PC-9 (cell line): ENCODE measurements at regions not wholly inside any gene's neighbourhood (a gene's known extent, or its start where the extent isn't known, plus 50 kb on each side); places are given as distances from the start of the nearest gene placed in this dataset.

Experiments used
- EZH2 ChIP-seq: fragments of 200-600 bp; sonication (generic); IDR thresholded peaks from 2 replicates; pipeline ENCODE4 v1.8.0; 2017; ENCODE audit warnings: antibody characterized with exemption, low read depth
- TF ChIP-seq, protein P1 (sequence below): fragments of 200-600 bp; sonication (generic); conservative IDR thresholded peaks from 2 replicates; pipeline ENCODE4 v1.6.1; 2017; ENCODE audit warnings: mixed run types, antibody characterized with exemption, mild to moderate bottlenecking, moderate library complexity

DNA sequence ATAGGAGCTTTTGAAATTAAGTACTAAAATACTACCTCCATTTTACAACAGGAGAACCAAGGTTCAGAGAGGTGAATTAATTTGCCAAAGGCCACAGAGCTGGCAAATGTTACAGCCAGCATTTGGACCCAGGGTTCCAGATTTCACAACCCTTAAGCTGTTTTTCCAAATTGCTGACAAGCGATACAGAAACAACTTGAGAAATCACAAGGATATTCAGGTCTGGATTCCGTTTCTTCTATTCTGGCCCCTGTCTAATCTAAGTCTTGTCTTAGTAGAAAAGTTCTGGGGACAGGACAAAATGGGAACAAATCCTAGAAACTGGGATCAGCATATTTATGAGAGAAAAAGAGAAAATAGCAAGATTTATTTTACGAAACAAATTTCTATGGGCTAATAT lies 103.1 kb upstream of the PRLR start:
- TF ChIP-seq, protein P1, sequence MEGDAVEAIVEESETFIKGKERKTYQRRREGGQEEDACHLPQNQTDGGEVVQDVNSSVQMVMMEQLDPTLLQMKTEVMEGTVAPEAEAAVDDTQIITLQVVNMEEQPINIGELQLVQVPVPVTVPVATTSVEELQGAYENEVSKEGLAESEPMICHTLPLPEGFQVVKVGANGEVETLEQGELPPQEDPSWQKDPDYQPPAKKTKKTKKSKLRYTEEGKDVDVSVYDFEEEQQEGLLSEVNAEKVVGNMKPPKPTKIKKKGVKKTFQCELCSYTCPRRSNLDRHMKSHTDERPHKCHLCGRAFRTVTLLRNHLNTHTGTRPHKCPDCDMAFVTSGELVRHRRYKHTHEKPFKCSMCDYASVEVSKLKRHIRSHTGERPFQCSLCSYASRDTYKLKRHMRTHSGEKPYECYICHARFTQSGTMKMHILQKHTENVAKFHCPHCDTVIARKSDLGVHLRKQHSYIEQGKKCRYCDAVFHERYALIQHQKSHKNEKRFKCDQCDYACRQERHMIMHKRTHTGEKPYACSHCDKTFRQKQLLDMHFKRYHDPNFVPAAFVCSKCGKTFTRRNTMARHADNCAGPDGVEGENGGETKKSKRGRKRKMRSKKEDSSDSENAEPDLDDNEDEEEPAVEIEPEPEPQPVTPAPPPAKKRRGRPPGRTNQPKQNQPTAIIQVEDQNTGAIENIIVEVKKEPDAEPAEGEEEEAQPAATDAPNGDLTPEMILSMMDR = no peak
- no peak for TF ChIP-seq EZH2
